ENCODE measurements at regions not wholly inside any gene's neighbourhood (a gene's known extent, or its start where the extent isn't known, plus 50 kb on each side); places are given as distances from the start of the nearest gene placed in this dataset.
A peak's percentile ranks its signal among the peaks of the same experiment; 100 is the strongest.

DNA sequence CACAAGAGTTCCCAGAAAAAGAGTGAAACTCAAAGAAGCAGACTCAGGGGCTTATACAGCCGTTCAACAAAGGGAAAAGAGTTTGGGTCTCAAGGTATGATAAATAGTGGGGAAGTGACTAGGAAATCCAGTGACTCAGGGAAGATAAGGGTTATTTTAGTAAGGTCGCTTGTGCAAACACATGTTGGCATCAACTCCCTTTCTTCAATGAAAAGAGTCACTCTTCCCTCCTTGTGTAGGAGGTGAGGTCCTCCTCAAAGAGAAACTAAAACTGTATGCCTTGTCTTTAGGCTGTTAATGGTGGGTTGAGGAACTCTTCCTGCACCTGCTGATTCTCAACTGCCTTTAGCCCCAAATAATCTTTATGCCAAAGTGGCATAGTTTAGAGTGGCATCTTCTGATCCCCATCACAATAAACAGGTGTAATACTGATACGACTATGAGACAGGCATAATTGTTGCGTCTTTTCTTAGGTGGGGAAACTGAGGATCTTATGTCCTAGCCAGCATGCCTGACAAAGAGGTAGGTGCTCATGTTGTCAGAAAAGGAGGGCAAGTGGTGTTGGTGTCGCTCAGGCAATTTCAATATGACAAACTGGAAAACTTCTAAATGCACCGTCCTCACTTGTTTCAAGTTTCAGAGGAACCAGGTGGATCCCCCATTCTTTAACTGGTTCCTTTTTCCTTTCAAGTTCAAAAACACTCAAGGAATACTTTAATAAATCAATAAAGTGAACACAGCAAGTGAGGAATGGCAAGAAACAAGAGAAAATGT is 294.1 kb upstream of the RUNX1 start:
- H3K27me3 ChIP-seq (replicated peaks; ENCODE audit: insufficient read depth, low read length) = no peaks in the 10 kb centered on the region
- no peak overlapping the region for H2AFZ ChIP-seq (ENCODE audit: low read length)
- H3K27ac ChIP-seq (ENCODE audit: low read length) = no peak overlapping the region
- H4K20me1 ChIP-seq (ENCODE audit: insufficient read depth, low read length) = no peaks in the 10 kb centered on the region
- TF ChIP-seq EZH2 (optimal IDR thresholded peaks at IDR 0.05; ENCODE audit: low read depth, low read length) (no peak), EZH2phosphoT487 (IDR thresholded peaks at IDR 0.05; ENCODE audit: low read length) (no peak)
- TF ChIP-seq, protein P1, sequence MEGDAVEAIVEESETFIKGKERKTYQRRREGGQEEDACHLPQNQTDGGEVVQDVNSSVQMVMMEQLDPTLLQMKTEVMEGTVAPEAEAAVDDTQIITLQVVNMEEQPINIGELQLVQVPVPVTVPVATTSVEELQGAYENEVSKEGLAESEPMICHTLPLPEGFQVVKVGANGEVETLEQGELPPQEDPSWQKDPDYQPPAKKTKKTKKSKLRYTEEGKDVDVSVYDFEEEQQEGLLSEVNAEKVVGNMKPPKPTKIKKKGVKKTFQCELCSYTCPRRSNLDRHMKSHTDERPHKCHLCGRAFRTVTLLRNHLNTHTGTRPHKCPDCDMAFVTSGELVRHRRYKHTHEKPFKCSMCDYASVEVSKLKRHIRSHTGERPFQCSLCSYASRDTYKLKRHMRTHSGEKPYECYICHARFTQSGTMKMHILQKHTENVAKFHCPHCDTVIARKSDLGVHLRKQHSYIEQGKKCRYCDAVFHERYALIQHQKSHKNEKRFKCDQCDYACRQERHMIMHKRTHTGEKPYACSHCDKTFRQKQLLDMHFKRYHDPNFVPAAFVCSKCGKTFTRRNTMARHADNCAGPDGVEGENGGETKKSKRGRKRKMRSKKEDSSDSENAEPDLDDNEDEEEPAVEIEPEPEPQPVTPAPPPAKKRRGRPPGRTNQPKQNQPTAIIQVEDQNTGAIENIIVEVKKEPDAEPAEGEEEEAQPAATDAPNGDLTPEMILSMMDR (IDR thresholded peaks at IDR 0.05; ENCODE audit: low read length) = no peak
- H3K4me1 ChIP-seq (ENCODE audit: low read length) = no peaks in the 10 kb centered on the region
- no peaks in the 10 kb centered on the region for H3K9me2 ChIP-seq (replicated peaks; ENCODE audit: insufficient read depth, low read length)
- H3F3A ChIP-seq (ENCODE audit: insufficient read depth, low read length) = no peaks in the 10 kb centered on the region
- peak; percentile 12 for DNase-seq
- no peaks in the 10 kb centered on the region for H3K79me2 ChIP-seq (ENCODE audit: low read length)
- H3K4me3 ChIP-seq (ENCODE audit: low read length) = no peak overlapping the region
- H3K9ac ChIP-seq (ENCODE audit: low read length) = no peak overlapping the region
- no peaks in the 10 kb centered on the region for H3K36me3 ChIP-seq (replicated peaks; ENCODE audit: insufficient read depth, low read length)
- no peak overlapping the region for H3K4me2 ChIP-seq (ENCODE audit: low read depth, low read length)
- no peaks in the 10 kb centered on the region for H3K9me3 ChIP-seq (replicated peaks; ENCODE audit: insufficient read depth, low read length)

DNA sequence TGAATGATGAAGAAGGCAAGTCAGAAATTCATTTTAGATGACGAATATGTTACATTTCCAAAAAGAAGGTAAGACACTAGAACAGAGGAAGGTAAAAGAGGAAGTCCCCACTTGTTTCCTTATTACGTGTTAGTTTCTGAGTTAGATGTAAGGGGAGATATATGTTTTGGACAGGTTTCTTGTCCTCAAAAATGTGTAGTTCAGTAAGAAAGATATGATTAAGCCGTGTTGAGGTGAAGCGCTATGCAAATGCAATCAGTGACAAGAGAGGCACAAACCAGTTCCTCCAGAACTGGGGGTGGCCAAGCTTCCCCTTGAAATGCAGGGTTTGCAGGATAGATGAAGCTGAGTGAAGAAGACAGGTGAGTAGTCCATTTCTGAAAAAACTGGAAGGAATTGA is 293.3 kb upstream of the RUNX1 start:
- H3K27me3 ChIP-seq (replicated peaks; ENCODE audit: insufficient read depth, low read length) = no peaks in the 10 kb centered on the region
- no peak overlapping the region for H3K27ac ChIP-seq (ENCODE audit: low read length)
- DNase-seq = no peak
- H3K4me2 ChIP-seq (ENCODE audit: low read depth, low read length) = no peak overlapping the region
- no peak overlapping the region for H3K4me3 ChIP-seq (ENCODE audit: low read length)
- H3K9me2 ChIP-seq (replicated peaks; ENCODE audit: insufficient read depth, low read length) = no peaks in the 10 kb centered on the region
- H3F3A ChIP-seq (ENCODE audit: insufficient read depth, low read length) = no peaks in the 10 kb centered on the region
- no peak overlapping the region for H2AFZ ChIP-seq (ENCODE audit: low read length)
- H4K20me1 ChIP-seq (ENCODE audit: insufficient read depth, low read length) = no peaks in the 10 kb centered on the region
- H3K79me2 ChIP-seq (ENCODE audit: low read length) = no peaks in the 10 kb centered on the region
- no peaks in the 10 kb centered on the region for H3K4me1 ChIP-seq (ENCODE audit: low read length)
- no peaks in the 10 kb centered on the region for H3K36me3 ChIP-seq (replicated peaks; ENCODE audit: insufficient read depth, low read length)
- no peak overlapping the region for H3K9ac ChIP-seq (ENCODE audit: low read length)
- no peaks in the 10 kb centered on the region for H3K9me3 ChIP-seq (replicated peaks; ENCODE audit: insufficient read depth, low read length)
- TF ChIP-seq EZH2phosphoT487 (IDR thresholded peaks at IDR 0.05; ENCODE audit: low read length) (no peak), EZH2 (optimal IDR thresholded peaks at IDR 0.05; ENCODE audit: low read depth, low read length) (no peak)
- TF ChIP-seq, protein P1 (IDR thresholded peaks at IDR 0.05; ENCODE audit: low read length) = no peak

DNA sequence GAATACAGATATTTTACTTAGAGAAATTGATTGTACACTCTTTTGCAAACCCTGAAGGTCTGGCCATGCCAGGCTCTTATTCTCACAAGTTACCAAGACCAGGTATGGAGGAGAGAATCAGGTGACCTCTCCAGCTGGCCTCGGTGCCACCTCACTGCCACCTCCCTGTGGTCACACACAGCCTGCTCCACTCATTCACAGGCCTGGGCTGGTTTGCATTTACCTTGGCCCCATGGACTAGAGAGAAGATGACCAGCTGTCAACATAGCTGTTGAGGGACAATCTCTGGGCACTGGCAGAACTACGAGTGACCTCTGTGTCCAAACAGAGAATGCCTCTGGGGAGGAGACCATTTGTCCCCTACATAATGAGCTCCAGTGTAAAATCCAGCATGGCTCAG is 291.2 kb upstream of the RUNX1 start:
- no peaks in the 10 kb centered on the region for H4K20me1 ChIP-seq (ENCODE audit: insufficient read depth, low read length)

More for the DNA sequence above, 291.2 kb upstream of the RUNX1 start:
- Histone ChIP-seq H3K4me3 (ENCODE audit: low read length) (no peak overlapping the region), H3K9ac (ENCODE audit: low read length) (no peak overlapping the region), H3F3A (ENCODE audit: insufficient read depth, low read length) (no peaks in the 10 kb centered on the region), H3K4me1 (ENCODE audit: low read length) (no peaks in the 10 kb centered on the region), H3K9me3 (replicated peaks; ENCODE audit: insufficient read depth, low read length) (no peaks in the 10 kb centered on the region), H3K27me3 (replicated peaks; ENCODE audit: insufficient read depth, low read length) (no peaks in the 10 kb centered on the region), H2AFZ (ENCODE audit: low read length) (no peak overlapping the region), H3K79me2 (ENCODE audit: low read length) (no peaks in the 10 kb centered on the region), H3K9me2 (replicated peaks; ENCODE audit: insufficient read depth, low read length) (no peaks in the 10 kb centered on the region), H3K27ac (ENCODE audit: low read length) (no peak overlapping the region), H3K4me2 (ENCODE audit: low read depth, low read length) (no peak overlapping the region), H3K36me3 (replicated peaks; ENCODE audit: insufficient read depth, low read length) (no peaks in the 10 kb centered on the region)
- TF ChIP-seq EZH2phosphoT487 (IDR thresholded peaks at IDR 0.05; ENCODE audit: low read length) = no peak
- TF ChIP-seq, protein P1 (IDR thresholded peaks at IDR 0.05; ENCODE audit: low read length) = peak; percentile 18; the same call in 1 of the 2 replicates
- TF ChIP-seq EZH2 (optimal IDR thresholded peaks at IDR 0.05; ENCODE audit: low read depth, low read length) = no peak
- no peak for DNase-seq
